CD4-positive, alpha-beta T cell treated with Interleukin-17A for 4 hours (primary cell): ENCODE measurements at regions not wholly inside any gene's neighbourhood (a gene's known extent, or its start where the extent isn't known, plus 50 kb on each side); places are given as distances from the start of the nearest gene placed in this dataset.
"Not testable (repeated sequence)": the region's sequence is repeated elsewhere in the genome, so short reads cannot be mapped to it uniquely, and the experiment has no call there.

ENCODE experiments used
- DNase-seq: peaks from one replicate; pipeline ENCODE4 v3.0.0-alpha.2; 2020; ENCODE audit warnings: mixed read lengths

- no peak for DNase-seq
These were observed 327.9 kb downstream of the SQOR start for GRCh38 chr15:45962733-45963132.

- no peak for DNase-seq
These were observed 335.7 kb downstream of the SQOR start for GRCh38 chr15:45970542-45970941.

- no peak for DNase-seq
These were observed 345.5 kb downstream of the SQOR start for GRCh38 chr15:45980366-45980765.

GRCh38 chr15:45981625-45982024 is 346.8 kb downstream of the SQOR start:
- no peak for DNase-seq

- no peak for DNase-seq
These were observed 357.0 kb downstream of the SQOR start for GRCh38 chr15:45991863-45992262.

- no peak for DNase-seq
These were observed 358.2 kb downstream of the SQOR start for GRCh38 chr15:45993072-45993471.

- DNase-seq: no peak
These were observed 358.7 kb downstream of the SQOR start for GRCh38 chr15:45993508-45993907.

- no peak for DNase-seq
These were observed 361.0 kb downstream of the SQOR start for GRCh38 chr15:45995800-45996199.

GRCh38 chr15:46014532-46014931 is 379.7 kb downstream of the SQOR start:
- DNase-seq: no peak

- no peak for DNase-seq
These were observed 399.9 kb downstream of the SQOR start for GRCh38 chr15:46034755-46035154.

GRCh38 chr15:46039703-46040102 is 404.9 kb downstream of the SQOR start:
- DNase-seq: no peak

- DNase-seq: no peak
These were observed 407.1 kb downstream of the SQOR start for GRCh38 chr15:46041905-46042304.

- no peak for DNase-seq
These were observed 425.2 kb downstream of the SQOR start for GRCh38 chr15:46059921-46060594.

GRCh38 chr15:46061002-46061401 is 426.2 kb downstream of the SQOR start:
- DNase-seq: no peak

- no peak for DNase-seq
These were observed 442.4 kb downstream of the SQOR start for GRCh38 chr15:46077220-46077619.

GRCh38 chr15:46079046-46079445 is 444.2 kb downstream of the SQOR start:
- no peak for DNase-seq

- no peak for DNase-seq
These were observed 445.2 kb downstream of the SQOR start for GRCh38 chr15:46080016-46080415.

- no peak for DNase-seq
These were observed 453.9 kb downstream of the SQOR start for GRCh38 chr15:46088486-46089445.

GRCh38 chr15:46089467-46089935 is 454.7 kb downstream of the SQOR start:
- no peak for DNase-seq

- no peak for DNase-seq
These were observed 457.1 kb downstream of the SQOR start for GRCh38 chr15:46091860-46092450.

- not testable (repeated sequence) for DNase-seq
These were observed 463.2 kb downstream of the SQOR start for GRCh38 chr15:46098006-46098405.

- no peak for DNase-seq
These were observed 475.9 kb downstream of the SQOR start for GRCh38 chr15:46110755-46111154.

GRCh38 chr15:46111730-46112129 is 476.9 kb downstream of the SQOR start:
- DNase-seq: no peak

GRCh38 chr15:46117071-46117470 is 482.2 kb downstream of the SQOR start:
- no peak for DNase-seq
